Liver (tissue), 7 donors: ENCODE measurements at regions not wholly inside any gene's neighbourhood (a gene's known extent, or its start where the extent isn't known, plus 50 kb on each side); places are given as distances from the start of the nearest gene placed in this dataset.

Source experiments
- DNase-seq: peaks from one replicate; pipeline ENCODE4 v3.0.0-alpha.2; 2017; ENCODE audit warnings: low spot score
- H3K27ac ChIP-seq, 2 donors: one replicate each; pipeline ENCODE4 v1.7.0; 2013; ENCODE audit warnings: inconsistent platforms in 2 of 2, low read length in 2 of 2, control low read depth in 1 of 2, low read depth in 1 of 2, mild to moderate bottlenecking in 1 of 2
- H3K27me3 ChIP-seq, 4 donors: one replicate each; pipeline versions ENCODE4 v1.6.1 to v1.7.0; 2013; ENCODE audit warnings: low read length in 3 of 4, inconsistent platforms in 1 of 4, mild to moderate bottlenecking in 1 of 4, moderate library complexity in 1 of 4; ENCODE audit not compliant: control insufficient read depth in 4 of 4, insufficient read depth in 4 of 4
- H3K36me3 ChIP-seq, 4 donors: one replicate each; pipeline versions ENCODE4 v1.6.1 to v1.7.0; 2013; ENCODE audit warnings: low read length in 3 of 4, mild to moderate bottlenecking in 3 of 4, low read depth in 1 of 4, moderate library complexity in 1 of 4; ENCODE audit not compliant: control insufficient read depth in 4 of 4, insufficient read depth in 3 of 4
- H3K4me1 ChIP-seq, 4 donors: one replicate each; pipeline versions ENCODE4 v1.6.1 to v1.7.0; 2013; ENCODE audit warnings: low read length in 3 of 4, mild to moderate bottlenecking in 3 of 4, moderate library complexity in 1 of 4; ENCODE audit not compliant: control insufficient read depth in 4 of 4, insufficient read depth in 4 of 4
- H3K4me3 ChIP-seq, 3 donors: one replicate each; pipeline versions ENCODE4 v1.6.1 to v1.7.0; 2013; ENCODE audit warnings: low read length in 3 of 3, control low read depth in 1 of 3, low read depth in 1 of 3, mild to moderate bottlenecking in 1 of 3
- H3K9ac ChIP-seq, 2 donors: one replicate each; pipeline ENCODE4 v1.7.0; 2013; ENCODE audit warnings: low read length in 2 of 2, mild to moderate bottlenecking in 2 of 2, moderate library complexity in 2 of 2, control low read depth in 1 of 2, low read depth in 1 of 2
- H3K9me3 ChIP-seq, 4 donors: one replicate each; pipeline versions ENCODE4 v1.6.1 to v1.7.0; 2013; ENCODE audit warnings: low read length in 3 of 4; ENCODE audit not compliant: control insufficient read depth in 4 of 4
- FOXA2 ChIP-seq: IDR thresholded peaks from 2 replicates; pipeline ENCODE4 v1.6.1; 2016; ENCODE audit warnings: antibody characterized with exemption
- GABPA ChIP-seq, 2 donors: IDR thresholded peaks in 1 of 2; conservative IDR thresholded peaks in 1 of 2; 2 replicates each; pipeline ENCODE4 v1.6.1; 2016; ENCODE audit warnings: antibody characterized with exemption in 2 of 2, mild to moderate bottlenecking in 1 of 2, moderate library complexity in 1 of 2
- SP1 ChIP-seq: IDR thresholded peaks from 2 replicates; pipeline ENCODE4 v1.6.1; 2018; ENCODE audit warnings: antibody characterized with exemption, mild to moderate bottlenecking
- YY1 ChIP-seq: IDR thresholded peaks from 2 replicates; pipeline ENCODE4 v1.6.1; 2016; ENCODE audit warnings: antibody characterized with exemption, mild to moderate bottlenecking
- WGBS: extraction: QIAGEN DNeasy Blood & Tissue Kit; methylation state at CpG from one replicate; pipeline ENCODE4 v1.1.7; 2013; 5-methylcytosine and 5-hydroxymethylcytosine counted together
- TF ChIP-seq, protein P1 (sequence below): IDR thresholded peaks from 2 replicates; pipeline ENCODE4 v1.6.1; 2016; ENCODE audit warnings: antibody characterized with exemption
- TF ChIP-seq, protein P2 (sequence below): IDR thresholded peaks from 2 replicates; pipeline ENCODE4 v1.6.1; 2016; ENCODE audit warnings: antibody characterized with exemption
- TF ChIP-seq, protein P3 (sequence below): IDR thresholded peaks from 2 replicates; pipeline ENCODE4 v1.6.1; 2016; ENCODE audit warnings: antibody characterized with exemption
- TF ChIP-seq, protein P4 (sequence below): IDR thresholded peaks from 2 replicates; pipeline ENCODE4 v1.6.1; 2016; ENCODE audit warnings: antibody characterized with exemption, mild to moderate bottlenecking
- donor health status: healthy.
- donor health status: healthy.
- donor health status: healthy.
- donor health status: healthy.

DNA sequence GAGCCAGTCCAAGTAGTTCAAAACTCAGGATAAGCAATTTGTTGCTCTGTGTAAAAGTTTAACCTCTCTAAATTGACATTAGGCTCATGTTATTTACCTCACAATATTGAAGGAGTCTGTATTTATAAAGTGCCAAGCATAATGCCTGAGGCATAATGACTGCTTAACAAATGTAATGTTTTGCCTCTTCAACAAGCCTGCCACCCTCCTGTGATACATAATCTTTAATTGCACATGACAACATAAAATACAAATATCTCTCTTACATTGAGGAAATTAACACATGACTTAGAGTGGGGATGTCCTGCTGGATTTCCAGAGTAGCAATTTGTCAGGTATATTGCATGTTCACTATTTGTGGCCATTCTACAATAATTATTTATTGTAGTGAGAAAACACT is 469.2 kb upstream of the ANO5 start:
- no peaks in the 10 kb centered on the region for H3K4me1 ChIP-seq
- H3K9me3 ChIP-seq = no peaks in the 10 kb centered on the region
- TF ChIP-seq, protein P1, sequence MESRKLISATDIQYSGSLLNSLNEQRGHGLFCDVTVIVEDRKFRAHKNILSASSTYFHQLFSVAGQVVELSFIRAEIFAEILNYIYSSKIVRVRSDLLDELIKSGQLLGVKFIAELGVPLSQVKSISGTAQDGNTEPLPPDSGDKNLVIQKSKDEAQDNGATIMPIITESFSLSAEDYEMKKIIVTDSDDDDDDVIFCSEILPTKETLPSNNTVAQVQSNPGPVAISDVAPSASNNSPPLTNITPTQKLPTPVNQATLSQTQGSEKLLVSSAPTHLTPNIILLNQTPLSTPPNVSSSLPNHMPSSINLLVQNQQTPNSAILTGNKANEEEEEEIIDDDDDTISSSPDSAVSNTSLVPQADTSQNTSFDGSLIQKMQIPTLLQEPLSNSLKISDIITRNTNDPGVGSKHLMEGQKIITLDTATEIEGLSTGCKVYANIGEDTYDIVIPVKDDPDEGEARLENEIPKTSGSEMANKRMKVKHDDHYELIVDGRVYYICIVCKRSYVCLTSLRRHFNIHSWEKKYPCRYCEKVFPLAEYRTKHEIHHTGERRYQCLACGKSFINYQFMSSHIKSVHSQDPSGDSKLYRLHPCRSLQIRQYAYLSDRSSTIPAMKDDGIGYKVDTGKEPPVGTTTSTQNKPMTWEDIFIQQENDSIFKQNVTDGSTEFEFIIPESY = no peak
- TF ChIP-seq, protein P2, sequence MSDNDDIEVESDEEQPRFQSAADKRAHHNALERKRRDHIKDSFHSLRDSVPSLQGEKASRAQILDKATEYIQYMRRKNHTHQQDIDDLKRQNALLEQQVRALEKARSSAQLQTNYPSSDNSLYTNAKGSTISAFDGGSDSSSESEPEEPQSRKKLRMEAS = no peak
- TF ChIP-seq FOXA2 = no peak

DNA sequence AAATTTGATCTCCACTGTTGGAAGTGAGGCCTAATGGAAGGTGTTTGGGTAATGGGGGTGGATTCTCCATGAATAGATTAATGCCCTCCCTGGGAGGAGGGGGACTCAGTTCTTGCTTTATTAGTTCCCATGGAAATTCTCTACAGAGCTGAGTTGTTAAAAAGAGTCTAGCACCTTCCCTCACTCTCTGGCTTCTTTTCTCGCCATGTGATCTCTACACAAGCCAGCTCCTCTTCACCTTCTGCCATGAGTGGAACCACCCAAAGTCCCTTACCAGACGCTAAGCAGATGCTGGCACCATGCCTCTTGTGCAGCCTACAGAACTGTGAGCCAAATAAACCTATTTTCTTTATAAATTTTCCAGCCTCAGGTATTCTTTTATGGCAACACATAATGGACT is 465.8 kb upstream of the ANO5 start:
- Histone ChIP-seq H3K9me3 (peaks cover 0 to 3% (median 0%) of the 10 kb centered on the region in 4 donors), H3K27me3 (no peaks in the 10 kb centered on the region), H3K4me1 (no peaks in the 10 kb centered on the region), H3K36me3 (no peaks in the 10 kb centered on the region), H3K27ac (no peak overlapping the region), H3K4me3 (no peak overlapping the region), H3K9ac (no peak overlapping the region)
- TF ChIP-seq SP1 = no peak
- no peak for TF ChIP-seq GABPA (IDR thresholded peaks at IDR 0.05 in 1 of 2, conservative IDR thresholded peaks at IDR 0.05 in 1 of 2)
- no peak for TF ChIP-seq YY1
- TF ChIP-seq, protein P2 = no peak
- TF ChIP-seq, protein P3, sequence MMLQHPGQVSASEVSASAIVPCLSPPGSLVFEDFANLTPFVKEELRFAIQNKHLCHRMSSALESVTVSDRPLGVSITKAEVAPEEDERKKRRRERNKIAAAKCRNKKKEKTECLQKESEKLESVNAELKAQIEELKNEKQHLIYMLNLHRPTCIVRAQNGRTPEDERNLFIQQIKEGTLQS = no peak
- TF ChIP-seq, protein P1 = no peak
- TF ChIP-seq, protein P4, sequence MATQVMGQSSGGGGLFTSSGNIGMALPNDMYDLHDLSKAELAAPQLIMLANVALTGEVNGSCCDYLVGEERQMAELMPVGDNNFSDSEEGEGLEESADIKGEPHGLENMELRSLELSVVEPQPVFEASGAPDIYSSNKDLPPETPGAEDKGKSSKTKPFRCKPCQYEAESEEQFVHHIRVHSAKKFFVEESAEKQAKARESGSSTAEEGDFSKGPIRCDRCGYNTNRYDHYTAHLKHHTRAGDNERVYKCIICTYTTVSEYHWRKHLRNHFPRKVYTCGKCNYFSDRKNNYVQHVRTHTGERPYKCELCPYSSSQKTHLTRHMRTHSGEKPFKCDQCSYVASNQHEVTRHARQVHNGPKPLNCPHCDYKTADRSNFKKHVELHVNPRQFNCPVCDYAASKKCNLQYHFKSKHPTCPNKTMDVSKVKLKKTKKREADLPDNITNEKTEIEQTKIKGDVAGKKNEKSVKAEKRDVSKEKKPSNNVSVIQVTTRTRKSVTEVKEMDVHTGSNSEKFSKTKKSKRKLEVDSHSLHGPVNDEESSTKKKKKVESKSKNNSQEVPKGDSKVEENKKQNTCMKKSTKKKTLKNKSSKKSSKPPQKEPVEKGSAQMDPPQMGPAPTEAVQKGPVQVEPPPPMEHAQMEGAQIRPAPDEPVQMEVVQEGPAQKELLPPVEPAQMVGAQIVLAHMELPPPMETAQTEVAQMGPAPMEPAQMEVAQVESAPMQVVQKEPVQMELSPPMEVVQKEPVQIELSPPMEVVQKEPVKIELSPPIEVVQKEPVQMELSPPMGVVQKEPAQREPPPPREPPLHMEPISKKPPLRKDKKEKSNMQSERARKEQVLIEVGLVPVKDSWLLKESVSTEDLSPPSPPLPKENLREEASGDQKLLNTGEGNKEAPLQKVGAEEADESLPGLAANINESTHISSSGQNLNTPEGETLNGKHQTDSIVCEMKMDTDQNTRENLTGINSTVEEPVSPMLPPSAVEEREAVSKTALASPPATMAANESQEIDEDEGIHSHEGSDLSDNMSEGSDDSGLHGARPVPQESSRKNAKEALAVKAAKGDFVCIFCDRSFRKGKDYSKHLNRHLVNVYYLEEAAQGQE = no peak
- DNase-seq = no peak
- 73% methylated on average over 2 of the region's 2 CpGs for WGBS

More for the DNA sequence above, 469.2 kb upstream of the ANO5 start:
- no peak overlapping the region for H3K9ac ChIP-seq
- DNase-seq = no peak
- H3K27me3 ChIP-seq = no peaks in the 10 kb centered on the region
- no peaks in the 10 kb centered on the region for H3K36me3 ChIP-seq
- no peak overlapping the region for H3K4me3 ChIP-seq
- no peak overlapping the region for H3K27ac ChIP-seq
